ENCODE measurements at regions not wholly inside any gene's neighbourhood (a gene's known extent, or its start where the extent isn't known, plus 50 kb on each side); places are given as distances from the start of the nearest gene placed in this dataset.

DNA sequence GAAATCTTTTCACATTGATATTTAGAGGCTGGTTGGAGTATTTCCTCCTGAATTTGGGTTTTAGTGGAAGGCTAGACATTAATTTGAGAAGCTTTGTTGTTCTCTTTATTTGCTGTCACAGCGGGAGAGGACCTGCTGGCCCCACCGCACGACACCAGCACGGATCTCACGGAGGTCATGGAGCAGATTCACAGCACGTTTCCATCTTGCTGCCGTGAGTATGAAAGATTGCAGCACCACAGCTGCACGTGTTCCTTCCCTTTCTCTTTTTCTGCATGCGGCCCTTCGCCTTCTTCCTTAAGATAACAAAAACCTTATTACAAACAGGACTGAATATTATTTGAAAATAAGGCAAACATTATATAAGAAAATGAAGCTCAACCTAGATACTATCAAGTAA is 555.5 kb downstream of the UTRN start:
- Histone ChIP-seq H3K27me3 (ENCODE audit: control insufficient read depth, insufficient read depth, low read length) (no peaks in the 10 kb centered on the region), H3K4me3 (ENCODE audit: low read depth in 2 of 2, low read length in 2 of 2) (no peak overlapping the region), H3K4me1 (ENCODE audit: control insufficient read depth, insufficient read depth, low read length) (no peaks in the 10 kb centered on the region), H3K27ac (ENCODE audit: low read length) (no peak overlapping the region), H3K36me3 (ENCODE audit: control insufficient read depth, insufficient read depth, low read length) (peaks cover 13% of the 10 kb centered on the region), H3K9me3 (ENCODE audit: control insufficient read depth, insufficient read depth, low read depth, low read length) (no peaks in the 10 kb centered on the region)
- in situ Hi-C loops (cut with HindIII; ENCODE audit: low pct_unique_long_range_greater_than_20kb, low sequenced_read_pairs) = no loop called here
- intact Hi-C loops (cut with micrococcal nuclease; ENCODE audit: unreplicated experiment) = no loop called here
- CTCF ChIA-PET = no interaction called here
- no peak for TF ChIP-seq TCF7L2 (IDR thresholded peaks at IDR 0.05; ENCODE audit: low read depth, low read length)
- TF ChIP-seq, protein P1, sequence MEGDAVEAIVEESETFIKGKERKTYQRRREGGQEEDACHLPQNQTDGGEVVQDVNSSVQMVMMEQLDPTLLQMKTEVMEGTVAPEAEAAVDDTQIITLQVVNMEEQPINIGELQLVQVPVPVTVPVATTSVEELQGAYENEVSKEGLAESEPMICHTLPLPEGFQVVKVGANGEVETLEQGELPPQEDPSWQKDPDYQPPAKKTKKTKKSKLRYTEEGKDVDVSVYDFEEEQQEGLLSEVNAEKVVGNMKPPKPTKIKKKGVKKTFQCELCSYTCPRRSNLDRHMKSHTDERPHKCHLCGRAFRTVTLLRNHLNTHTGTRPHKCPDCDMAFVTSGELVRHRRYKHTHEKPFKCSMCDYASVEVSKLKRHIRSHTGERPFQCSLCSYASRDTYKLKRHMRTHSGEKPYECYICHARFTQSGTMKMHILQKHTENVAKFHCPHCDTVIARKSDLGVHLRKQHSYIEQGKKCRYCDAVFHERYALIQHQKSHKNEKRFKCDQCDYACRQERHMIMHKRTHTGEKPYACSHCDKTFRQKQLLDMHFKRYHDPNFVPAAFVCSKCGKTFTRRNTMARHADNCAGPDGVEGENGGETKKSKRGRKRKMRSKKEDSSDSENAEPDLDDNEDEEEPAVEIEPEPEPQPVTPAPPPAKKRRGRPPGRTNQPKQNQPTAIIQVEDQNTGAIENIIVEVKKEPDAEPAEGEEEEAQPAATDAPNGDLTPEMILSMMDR (IDR thresholded peaks at IDR 0.05) = no peak
- TF ChIP-seq, protein P2, sequence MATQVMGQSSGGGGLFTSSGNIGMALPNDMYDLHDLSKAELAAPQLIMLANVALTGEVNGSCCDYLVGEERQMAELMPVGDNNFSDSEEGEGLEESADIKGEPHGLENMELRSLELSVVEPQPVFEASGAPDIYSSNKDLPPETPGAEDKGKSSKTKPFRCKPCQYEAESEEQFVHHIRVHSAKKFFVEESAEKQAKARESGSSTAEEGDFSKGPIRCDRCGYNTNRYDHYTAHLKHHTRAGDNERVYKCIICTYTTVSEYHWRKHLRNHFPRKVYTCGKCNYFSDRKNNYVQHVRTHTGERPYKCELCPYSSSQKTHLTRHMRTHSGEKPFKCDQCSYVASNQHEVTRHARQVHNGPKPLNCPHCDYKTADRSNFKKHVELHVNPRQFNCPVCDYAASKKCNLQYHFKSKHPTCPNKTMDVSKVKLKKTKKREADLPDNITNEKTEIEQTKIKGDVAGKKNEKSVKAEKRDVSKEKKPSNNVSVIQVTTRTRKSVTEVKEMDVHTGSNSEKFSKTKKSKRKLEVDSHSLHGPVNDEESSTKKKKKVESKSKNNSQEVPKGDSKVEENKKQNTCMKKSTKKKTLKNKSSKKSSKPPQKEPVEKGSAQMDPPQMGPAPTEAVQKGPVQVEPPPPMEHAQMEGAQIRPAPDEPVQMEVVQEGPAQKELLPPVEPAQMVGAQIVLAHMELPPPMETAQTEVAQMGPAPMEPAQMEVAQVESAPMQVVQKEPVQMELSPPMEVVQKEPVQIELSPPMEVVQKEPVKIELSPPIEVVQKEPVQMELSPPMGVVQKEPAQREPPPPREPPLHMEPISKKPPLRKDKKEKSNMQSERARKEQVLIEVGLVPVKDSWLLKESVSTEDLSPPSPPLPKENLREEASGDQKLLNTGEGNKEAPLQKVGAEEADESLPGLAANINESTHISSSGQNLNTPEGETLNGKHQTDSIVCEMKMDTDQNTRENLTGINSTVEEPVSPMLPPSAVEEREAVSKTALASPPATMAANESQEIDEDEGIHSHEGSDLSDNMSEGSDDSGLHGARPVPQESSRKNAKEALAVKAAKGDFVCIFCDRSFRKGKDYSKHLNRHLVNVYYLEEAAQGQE (IDR thresholded peaks at IDR 0.05; ENCODE audit: insufficient read depth in 1 of 2, low read depth in 2 of 2, low read length in 1 of 2) = no peak
- TF ChIP-seq SIN3A (IDR thresholded peaks at IDR 0.05; ENCODE audit: borderline replicate concordance, insufficient read depth, low read depth, low read length) = no peak
- no peak for TF ChIP-seq POLR2AphosphoS5 (IDR thresholded peaks at IDR 0.05; ENCODE audit: low read depth, low read length)
- no TSS peak for BruUV-seq (replicated peaks)
- ATAC-seq (no peak), DNase-seq (ENCODE audit: low read depth, low spot score) (no peak)
- POLR2A ChIA-PET = no interaction called here

DNA sequence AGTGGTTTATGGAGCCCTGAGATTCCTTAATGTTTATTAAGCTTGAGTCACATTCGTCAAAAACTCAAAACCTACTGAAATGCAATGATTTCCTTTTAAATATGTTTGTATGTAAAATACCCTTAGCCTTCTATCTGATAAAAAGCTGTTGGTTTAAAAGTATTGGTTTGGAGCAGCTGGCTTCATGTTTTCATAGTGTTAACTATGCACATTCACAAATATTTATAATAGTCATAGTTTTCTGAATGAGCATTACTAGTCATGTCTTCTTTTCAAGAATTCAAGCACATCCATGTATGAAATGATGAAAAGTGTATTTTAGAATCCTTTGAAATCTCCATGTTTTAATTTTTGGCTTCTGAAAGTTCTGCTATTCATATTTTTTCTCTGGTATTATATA is 558.6 kb downstream of the UTRN start:
- H3K36me3 ChIP-seq (ENCODE audit: control insufficient read depth, insufficient read depth, low read length) = peaks cover 8% of the 10 kb centered on the region; the same call in 1 of the 2 replicates
- no peaks in the 10 kb centered on the region for H3K9me3 ChIP-seq (ENCODE audit: control insufficient read depth, insufficient read depth, low read depth, low read length)
- ChIA-PET CTCF (no interaction called here), POLR2A (no interaction called here)
- intact Hi-C loops (cut with micrococcal nuclease; ENCODE audit: unreplicated experiment) (no loop called here), in situ Hi-C loops (cut with HindIII; ENCODE audit: low pct_unique_long_range_greater_than_20kb, low sequenced_read_pairs) (no loop called here)
- no peak overlapping the region for H3K27ac ChIP-seq (ENCODE audit: low read length)
- H3K4me3 ChIP-seq (ENCODE audit: low read depth in 2 of 2, low read length in 2 of 2) = no peak overlapping the region
- BruUV-seq (replicated peaks) = no TSS peak
- H3K27me3 ChIP-seq (ENCODE audit: control insufficient read depth, insufficient read depth, low read length) = no peaks in the 10 kb centered on the region
- ATAC-seq (no peak), DNase-seq (ENCODE audit: low read depth, low spot score) (no peak)
- no peak for TF ChIP-seq SIN3A (IDR thresholded peaks at IDR 0.05; ENCODE audit: borderline replicate concordance, insufficient read depth, low read depth, low read length)
- TF ChIP-seq POLR2AphosphoS5 (IDR thresholded peaks at IDR 0.05; ENCODE audit: low read depth, low read length) = no peak
- TF ChIP-seq, protein P2 (IDR thresholded peaks at IDR 0.05; ENCODE audit: insufficient read depth in 1 of 2, low read depth in 2 of 2, low read length in 1 of 2) = no peak
- no peak for TF ChIP-seq TCF7L2 (IDR thresholded peaks at IDR 0.05; ENCODE audit: low read depth, low read length)
- TF ChIP-seq, protein P1 (IDR thresholded peaks at IDR 0.05) = no peak
- H3K4me1 ChIP-seq (ENCODE audit: control insufficient read depth, insufficient read depth, low read length) = no peaks in the 10 kb centered on the region
